Small intestine (tissue), 7 donors: ENCODE measurements at regions not wholly inside any gene's neighbourhood (a gene's known extent, or its start where the extent isn't known, plus 50 kb on each side); places are given as distances from the start of the nearest gene placed in this dataset.

Experiments used
- DNase-seq, 2 donors: peaks; one replicate each; pipeline versions ENCODE4 v3.0.0 to v3.0.0-alpha.2; 2013
- FAIRE-seq: peaks from 2 replicates; lab custom pipeline; 2012; peaks lifted over from hg19 to GRCh38; lab: Jason Lieb, UNC
- H3K27ac ChIP-seq, 3 donors: one replicate each; pipeline ENCODE4 v1.5.1; 2013; ENCODE audit warnings: low read length in 2 of 3, mild to moderate bottlenecking in 2 of 3, control low read depth in 1 of 3, inconsistent platforms in 1 of 3, low read depth in 1 of 3, moderate library complexity in 1 of 3
- H3K27me3 ChIP-seq, 3 donors: one replicate each; pipeline ENCODE4 v1.6.1; 2013; ENCODE audit warnings: low read length in 3 of 3, inconsistent platforms in 1 of 3; ENCODE audit not compliant: control insufficient read depth in 3 of 3, insufficient read depth in 3 of 3
- H3K36me3 ChIP-seq, 3 donors: one replicate each; pipeline ENCODE4 v1.6.1; 2013; ENCODE audit warnings: low read length in 3 of 3, inconsistent platforms in 1 of 3, low read depth in 1 of 3, mild to moderate bottlenecking in 1 of 3, moderate library complexity in 1 of 3; ENCODE audit not compliant: control insufficient read depth in 3 of 3, insufficient read depth in 2 of 3
- H3K4me1 ChIP-seq, 3 donors: one replicate each; pipeline ENCODE4 v1.6.1; 2013; ENCODE audit warnings: low read length in 2 of 3, inconsistent platforms in 1 of 3, low read depth in 1 of 3, mild to moderate bottlenecking in 1 of 3, moderate library complexity in 1 of 3; ENCODE audit not compliant: control insufficient read depth in 3 of 3, insufficient read depth in 2 of 3
- H3K4me3 ChIP-seq, 3 donors: one replicate each; pipeline ENCODE4 v1.5.1; 2013; ENCODE audit warnings: low read length in 3 of 3, control low read depth in 1 of 3, inconsistent platforms in 1 of 3, low read depth in 1 of 3, mild to moderate bottlenecking in 1 of 3, moderate library complexity in 1 of 3
- H3K9me3 ChIP-seq, 2 donors: one replicate each; pipeline ENCODE4 v1.6.1; 2013; ENCODE audit warnings: low read depth in 1 of 2, low read length in 1 of 2; ENCODE audit not compliant: control insufficient read depth in 2 of 2, insufficient read depth in 1 of 2
- WGBS, 3 donors: extraction: QIAGEN DNeasy Blood & Tissue Kit; methylation state at CpG; one replicate each; pipeline ENCODE4 v1.1.7; 2013; 5-methylcytosine and 5-hydroxymethylcytosine counted together
- donor health status: healthy with polysubstance abuse.
- donor health status: control.
- donor health status: control.
- donor health status: Bipolar disorder and iron deficiency.
- donor health status: healthy.

DNA sequence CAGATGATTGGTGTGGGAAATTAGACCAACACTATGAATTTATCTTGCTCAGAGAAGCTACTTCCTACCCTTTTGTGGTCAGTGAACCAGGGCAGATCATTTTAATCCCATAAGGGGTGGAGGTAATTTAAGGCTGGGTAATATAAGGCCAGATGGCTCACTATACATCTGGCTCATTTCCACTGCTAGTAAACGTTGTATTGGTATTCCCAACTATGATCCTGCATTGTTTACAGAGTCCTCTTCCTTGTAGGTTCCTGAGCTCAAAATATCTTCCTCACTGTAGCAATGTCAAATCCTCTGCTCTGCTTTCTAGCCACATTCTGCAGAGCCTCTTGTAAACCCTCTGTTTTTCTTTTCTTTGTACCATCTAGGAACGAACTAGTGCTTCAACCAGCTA, 93.0 kb upstream of the MGAT4C start:
- DNase-seq (peak in 1 of 2 donors; percentile 16), FAIRE-seq (no peak)
- H3K4me3 ChIP-seq: no peak overlapping the region
- no peaks in the 10 kb centered on the region for H3K9me3 ChIP-seq
- H3K36me3 ChIP-seq: no peaks in the 10 kb centered on the region
- no peaks in the 10 kb centered on the region for H3K4me1 ChIP-seq
- WGBS, 3 donors: 29 to 45% (median 35%) methylated on average over 2 of the region's 2 CpGs
- no peak overlapping the region for H3K27ac ChIP-seq
- no peaks in the 10 kb centered on the region for H3K27me3 ChIP-seq

GRCh38 chr12:86333955-86334522, 77.8 kb upstream of the MGAT4C start:
- WGBS, 3 donors: 55 to 65% (median 55%) methylated on average over 2 of the region's 2 CpGs
- H3K4me1 ChIP-seq: no peaks in the 10 kb centered on the region
- no peaks in the 10 kb centered on the region for H3K36me3 ChIP-seq
- H3K27me3 ChIP-seq: no peaks in the 10 kb centered on the region
- H3K9me3 ChIP-seq: no peaks in the 10 kb centered on the region
- no peak for FAIRE-seq
- H3K4me3 ChIP-seq: no peak overlapping the region
- no peak overlapping the region for H3K27ac ChIP-seq
- no peak for DNase-seq

GRCh38 chr12:86331457-86331856, 75.3 kb upstream of the MGAT4C start:
- Histone ChIP-seq H3K4me3 (no peak overlapping the region), H3K27ac (no peak overlapping the region), H3K9me3 (no peaks in the 10 kb centered on the region), H3K4me1 (no peaks in the 10 kb centered on the region), H3K27me3 (no peaks in the 10 kb centered on the region), H3K36me3 (no peaks in the 10 kb centered on the region)
- no peak for DNase-seq
- no peak for FAIRE-seq
- 11 to 33% (median 13%) methylated on average over 2 of the region's 2 CpGs for WGBS, 3 donors

DNA sequence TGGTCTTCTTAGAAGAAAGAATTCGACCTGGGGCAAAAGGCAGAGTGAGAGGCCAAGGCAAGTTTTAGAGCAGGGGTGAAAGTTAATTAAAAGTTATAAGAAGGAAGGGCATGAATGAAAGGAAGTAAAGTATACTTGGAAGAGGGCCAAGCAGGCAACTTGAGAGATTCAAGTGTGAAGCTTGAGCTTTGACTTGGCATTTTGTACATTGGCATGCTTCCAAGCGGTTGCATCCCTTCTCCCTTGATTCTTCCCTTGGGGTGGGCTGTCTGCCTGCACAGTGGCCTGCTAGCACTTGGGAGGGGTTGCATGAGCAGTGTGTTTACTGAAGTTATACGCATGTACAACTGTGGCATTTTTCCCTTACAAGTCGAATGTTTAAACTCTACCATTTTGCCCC, 74.8 kb upstream of the MGAT4C start:
- Histone ChIP-seq H3K27me3 (no peaks in the 10 kb centered on the region), H3K9me3 (no peaks in the 10 kb centered on the region), H3K4me3 (no peak overlapping the region), H3K27ac (no peak overlapping the region), H3K36me3 (no peaks in the 10 kb centered on the region), H3K4me1 (no peaks in the 10 kb centered on the region)
- FAIRE-seq (no peak), DNase-seq (peak in 1 of 2 donors; percentile 17)
- 59 to 64% (median 63%) methylated on average over 4 of the region's 4 CpGs for WGBS, 3 donors

DNA sequence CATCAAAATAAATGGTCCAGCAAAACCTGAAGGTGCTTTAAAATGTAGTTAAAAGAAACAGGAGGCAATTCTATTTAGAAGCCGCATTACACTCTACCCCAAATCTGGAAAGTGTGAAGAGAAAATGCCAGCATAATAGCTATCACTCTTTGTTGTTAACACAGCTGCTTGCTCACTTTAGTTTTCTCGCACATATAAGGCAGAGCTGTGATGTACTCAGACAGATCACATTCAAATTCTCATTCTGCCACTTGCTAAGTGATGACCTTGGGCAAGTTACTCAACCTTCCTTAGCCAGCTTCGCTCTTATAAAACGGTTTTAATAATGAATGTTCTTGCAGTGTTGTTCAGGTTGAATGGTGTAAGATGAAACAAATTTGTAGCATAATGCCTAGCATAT, 56.0 kb upstream of the MGAT4C start:
- no peaks in the 10 kb centered on the region for H3K9me3 ChIP-seq
- DNase-seq (no peak), FAIRE-seq (no peak)
- no peak overlapping the region for H3K4me3 ChIP-seq
- H3K27me3 ChIP-seq: no peaks in the 10 kb centered on the region
- no peaks in the 10 kb centered on the region for H3K4me1 ChIP-seq
- 82 to 85% (median 82%) methylated on average over 4 of the region's 4 CpGs for WGBS, 3 donors
- H3K36me3 ChIP-seq: no peaks in the 10 kb centered on the region
- H3K27ac ChIP-seq: no peak overlapping the region
